Chondrocyte (in vitro differentiated cells): ENCODE measurements at regions not wholly inside any gene's neighbourhood (a gene's known extent, or its start where the extent isn't known, plus 50 kb on each side); places are given as distances from the start of the nearest gene placed in this dataset.

Source experiments
- DNase-seq: peaks from one replicate; pipeline ENCODE4 v3.0.0; 2021; ENCODE audit warnings: mixed read lengths, low spot score
- H3K27ac Mint-ChIP-seq: one replicate; pipeline ENCODE4 v1.8.0; 2021; ENCODE audit warnings: mild to moderate bottlenecking, moderate library complexity, mixed read lengths; ENCODE audit not compliant: unreplicated experiment
- H3K27me3 Mint-ChIP-seq: 2 replicates; pipeline ENCODE4 v1.8.0; 2021; ENCODE audit warnings: low read depth, mixed read lengths
- H3K36me3 Mint-ChIP-seq: 2 replicates; pipeline ENCODE4 v1.8.0; 2021; ENCODE audit warnings: low read depth, mixed read lengths
- H3K4me1 Mint-ChIP-seq: 2 replicates; pipeline ENCODE4 v1.8.0; 2021; ENCODE audit warnings: low read depth, mild to moderate bottlenecking, mixed read lengths
- H3K4me3 Mint-ChIP-seq: one replicate; pipeline ENCODE4 v1.8.0; 2021; ENCODE audit warnings: mild to moderate bottlenecking, moderate library complexity, mixed read lengths; ENCODE audit not compliant: unreplicated experiment
- H3K9me3 Mint-ChIP-seq: 2 replicates; pipeline ENCODE4 v1.8.0; 2021; ENCODE audit warnings: low read depth, mixed read lengths
- CTCF ChIP-seq: fragments of 200-600 bp; sonication (generic); IDR thresholded peaks from 2 replicates; pipeline ENCODE4 v1.5.0; 2021; ENCODE audit warnings: antibody characterized with exemption, mild to moderate bottlenecking, moderate library complexity

- no peak for DNase-seq
- TF ChIP-seq CTCF: no peak
- Mint-ChIP-seq H3K27me3 (peaks cover 34% of the 10 kb centered on the region), H3K9me3 (no peaks in the 10 kb centered on the region), H3K27ac (no peak overlapping the region), H3K4me3 (no peak overlapping the region), H3K36me3 (no peaks in the 10 kb centered on the region), H3K4me1 (peaks cover 11% of the 10 kb centered on the region)
Measured at GRCh38 chr10:109450702-109451101, 472.6 kb downstream of the XPNPEP1 start.

GRCh38 chr10:109433434-109433833, 489.9 kb downstream of the XPNPEP1 start:
- TF ChIP-seq CTCF: no peak
- Mint-ChIP-seq H3K36me3 (no peaks in the 10 kb centered on the region), H3K27me3 (peaks cover 10% of the 10 kb centered on the region), H3K9me3 (no peaks in the 10 kb centered on the region), H3K27ac (no peak overlapping the region), H3K4me1 (peaks cover 10% of the 10 kb centered on the region), H3K4me3 (no peak overlapping the region)
- no peak for DNase-seq

- H3K9me3 Mint-ChIP-seq: no peaks in the 10 kb centered on the region
- no peak for DNase-seq
- no peak for TF ChIP-seq CTCF
- peaks cover 15% of the 10 kb centered on the region for H3K27me3 Mint-ChIP-seq
- peaks cover 10% of the 10 kb centered on the region for H3K4me1 Mint-ChIP-seq
- no peaks in the 10 kb centered on the region for H3K36me3 Mint-ChIP-seq
- no peak overlapping the region for H3K27ac Mint-ChIP-seq
- no peak overlapping the region for H3K4me3 Mint-ChIP-seq
Measured at GRCh38 chr10:109432281-109432680, 491.0 kb downstream of the XPNPEP1 start.

- peaks cover 10% of the 10 kb centered on the region for H3K4me1 Mint-ChIP-seq
- H3K27ac Mint-ChIP-seq: no peak overlapping the region
- H3K27me3 Mint-ChIP-seq: peaks cover 17% of the 10 kb centered on the region
- H3K4me3 Mint-ChIP-seq: no peak overlapping the region
- no peak for TF ChIP-seq CTCF
- no peaks in the 10 kb centered on the region for H3K9me3 Mint-ChIP-seq
- no peak for DNase-seq
- no peaks in the 10 kb centered on the region for H3K36me3 Mint-ChIP-seq
Measured at GRCh38 chr10:109430799-109431198, 492.5 kb downstream of the XPNPEP1 start.

GRCh38 chr10:109430043-109430760, 493.1 kb downstream of the XPNPEP1 start:
- Mint-ChIP-seq H3K36me3 (no peaks in the 10 kb centered on the region), H3K27me3 (peaks cover 15% of the 10 kb centered on the region), H3K4me3 (no peak overlapping the region), H3K4me1 (peaks cover 10% of the 10 kb centered on the region), H3K9me3 (no peaks in the 10 kb centered on the region), H3K27ac (peak overlapping the region; percentile 58)
- TF ChIP-seq CTCF: no peak
- DNase-seq: no peak
